CD4-positive, alpha-beta T cell (primary cell): ENCODE measurements at regions not wholly inside any gene's neighbourhood (a gene's known extent, or its start where the extent isn't known, plus 50 kb on each side); places are given as distances from the start of the nearest gene placed in this dataset.

Experiments used
- ATAC-seq: fragments of 200-7000 bp; cut with Tn5 transposase; one replicate; pipeline ENCODE4 v1.10.0; 2022; ENCODE audit warnings: mild to moderate bottlenecking; ENCODE audit not compliant: poor library complexity
- CTCF ChIA-PET: fragments of 350-600 bp; sonication (Branson Sonifier 250); formaldehyde crosslinking; loops from one replicate; lab custom pipeline; 2021; ENCODE audit warnings: antibody characterized with exemption, inconsistent platforms; lab: Charles Lee
- POLR2A ChIA-PET: fragments of 350-600 bp; sonication (Branson Sonifier 250); formaldehyde crosslinking; loops from one replicate; lab custom pipeline; 2021; ENCODE audit warnings: antibody characterized with exemption, inconsistent platforms; lab: Charles Lee
- DNase-seq, 14 experiments: peaks; one replicate each; pipeline ENCODE4 v3.0.0-alpha.2; 2013 to 2020; ENCODE audit warnings: mixed read lengths in 2 of 14
- H3K27ac ChIP-seq, 2 donors: one replicate each; pipeline versions ENCODE4 v1.5.1 to v1.7.0; 2013; ENCODE audit warnings: low read length in 2 of 2, low read depth in 1 of 2, mild to moderate bottlenecking in 1 of 2
- H3K27me3 ChIP-seq, 2 experiments: 1 replicate in 1 of 2; 2 replicates in 1 of 2; pipeline versions ENCODE4 v1.6.1 to v1.7.0; 2013; ENCODE audit warnings: low read length in 2 of 2, control low read depth in 1 of 2, mild to moderate bottlenecking in 1 of 2, moderate library complexity in 1 of 2; ENCODE audit not compliant: insufficient read depth in 2 of 2, control insufficient read depth in 1 of 2
- H3K36me3 ChIP-seq: one replicate; pipeline ENCODE4 v1.6.1; 2013; ENCODE audit warnings: low read length, control low read depth; ENCODE audit not compliant: insufficient read depth
- H3K4me1 ChIP-seq: one replicate; pipeline ENCODE4 v1.6.1; 2013; ENCODE audit warnings: low read length, control low read depth; ENCODE audit not compliant: insufficient read depth
- H3K4me3 ChIP-seq: one replicate; pipeline ENCODE4 v1.5.1; 2013; ENCODE audit warnings: mild to moderate bottlenecking, low read length, moderate library complexity
- H3K9me3 ChIP-seq, 2 experiments: 1 replicate in 1 of 2; 2 replicates in 1 of 2; pipeline versions ENCODE4 v1.6.1 to v1.7.0; 2013; ENCODE audit warnings: low read length in 2 of 2, mild to moderate bottlenecking in 2 of 2, control low read depth in 1 of 2, moderate library complexity in 1 of 2; ENCODE audit not compliant: control insufficient read depth in 1 of 2, insufficient read depth in 1 of 2
- H3K27ac Mint-ChIP-seq: one replicate; pipeline ENCODE4 v1.8.0; 2020; ENCODE audit warnings: mixed read lengths
- H3K27me3 Mint-ChIP-seq: one replicate; pipeline ENCODE4 v1.8.0; 2021; ENCODE audit warnings: mixed read lengths
- H3K36me3 Mint-ChIP-seq: one replicate; pipeline ENCODE4 v1.8.0; 2021; ENCODE audit warnings: low read depth, mixed read lengths
- H3K4me1 Mint-ChIP-seq: one replicate; pipeline ENCODE4 v1.8.0; 2021; ENCODE audit warnings: low read depth, mixed read lengths
- H3K4me3 Mint-ChIP-seq: one replicate; pipeline ENCODE4 v1.8.0; 2020; ENCODE audit warnings: mild to moderate bottlenecking, mixed read lengths
- H3K9me3 Mint-ChIP-seq: one replicate; pipeline ENCODE4 v1.8.0; 2020; ENCODE audit warnings: mixed read lengths
- intact Hi-C, 2 experiments: fragments of 100-400 bp; cut with DNase I in 1 of 2; cut with micrococcal nuclease in 1 of 2; formaldehyde crosslinking; loops; one replicate each; pipeline versions ENCODE4 v1.15.1 to v1.9.0; 2023 to 2025; cut with DNase I, micrococcal nuclease
- TF ChIP-seq, protein P1 (sequence below): fragments of 200-600 bp; IDR thresholded peaks from one replicate; pipeline ENCODE4 v1.8.0; 2022; ENCODE audit warnings: antibody characterized with exemption, mild to moderate bottlenecking

DNA sequence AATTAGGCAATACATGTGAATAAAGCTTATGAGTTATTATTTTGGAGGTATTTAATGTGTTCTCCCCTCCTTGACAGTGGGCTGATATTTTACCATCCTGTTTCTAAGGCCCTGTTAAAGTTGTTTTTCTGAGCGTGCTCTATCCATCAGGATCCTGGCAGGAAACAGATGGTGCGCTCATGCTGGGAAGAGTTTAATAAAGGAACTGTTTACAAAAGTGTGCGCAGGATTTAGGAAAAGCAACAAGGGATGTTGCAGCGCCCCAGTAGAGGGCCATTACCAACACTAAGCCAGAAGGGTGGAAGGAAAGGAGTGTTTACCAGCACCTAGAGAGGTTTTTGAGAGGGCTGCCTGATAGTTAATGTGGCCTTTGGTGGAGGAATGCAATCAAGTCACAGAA, 374.5 kb downstream of the KCNRG start:
- no peak overlapping the region for H3K27ac Mint-ChIP-seq
- no peak overlapping the region for H3K4me3 Mint-ChIP-seq
- no peaks in the 10 kb centered on the region for H3K36me3 Mint-ChIP-seq
- TF ChIP-seq, protein P1, sequence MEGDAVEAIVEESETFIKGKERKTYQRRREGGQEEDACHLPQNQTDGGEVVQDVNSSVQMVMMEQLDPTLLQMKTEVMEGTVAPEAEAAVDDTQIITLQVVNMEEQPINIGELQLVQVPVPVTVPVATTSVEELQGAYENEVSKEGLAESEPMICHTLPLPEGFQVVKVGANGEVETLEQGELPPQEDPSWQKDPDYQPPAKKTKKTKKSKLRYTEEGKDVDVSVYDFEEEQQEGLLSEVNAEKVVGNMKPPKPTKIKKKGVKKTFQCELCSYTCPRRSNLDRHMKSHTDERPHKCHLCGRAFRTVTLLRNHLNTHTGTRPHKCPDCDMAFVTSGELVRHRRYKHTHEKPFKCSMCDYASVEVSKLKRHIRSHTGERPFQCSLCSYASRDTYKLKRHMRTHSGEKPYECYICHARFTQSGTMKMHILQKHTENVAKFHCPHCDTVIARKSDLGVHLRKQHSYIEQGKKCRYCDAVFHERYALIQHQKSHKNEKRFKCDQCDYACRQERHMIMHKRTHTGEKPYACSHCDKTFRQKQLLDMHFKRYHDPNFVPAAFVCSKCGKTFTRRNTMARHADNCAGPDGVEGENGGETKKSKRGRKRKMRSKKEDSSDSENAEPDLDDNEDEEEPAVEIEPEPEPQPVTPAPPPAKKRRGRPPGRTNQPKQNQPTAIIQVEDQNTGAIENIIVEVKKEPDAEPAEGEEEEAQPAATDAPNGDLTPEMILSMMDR, result no peak
- no peaks in the 10 kb centered on the region for H3K9me3 Mint-ChIP-seq
- ATAC-seq, result no peak
- intact Hi-C loops, result loop anchor here in 1 of 2 experiments (10.0 kb wide), 1 partner anchor 415 kb away; no protein-coding TSS in a partner anchor
- ChIA-PET POLR2A (no interaction called here), CTCF (no interaction called here)
- Histone ChIP-seq H3K27me3 (no peaks in the 10 kb centered on the region), H3K36me3 (no peaks in the 10 kb centered on the region), H3K27ac (no peak overlapping the region), H3K4me1 (peaks cover 8% of the 10 kb centered on the region), H3K4me3 (no peak overlapping the region), H3K9me3 (no peaks in the 10 kb centered on the region)
- peaks cover 2% of the 10 kb centered on the region for H3K4me1 Mint-ChIP-seq
- DNase-seq, result no peak
- H3K27me3 Mint-ChIP-seq, result no peaks in the 10 kb centered on the region

DNA sequence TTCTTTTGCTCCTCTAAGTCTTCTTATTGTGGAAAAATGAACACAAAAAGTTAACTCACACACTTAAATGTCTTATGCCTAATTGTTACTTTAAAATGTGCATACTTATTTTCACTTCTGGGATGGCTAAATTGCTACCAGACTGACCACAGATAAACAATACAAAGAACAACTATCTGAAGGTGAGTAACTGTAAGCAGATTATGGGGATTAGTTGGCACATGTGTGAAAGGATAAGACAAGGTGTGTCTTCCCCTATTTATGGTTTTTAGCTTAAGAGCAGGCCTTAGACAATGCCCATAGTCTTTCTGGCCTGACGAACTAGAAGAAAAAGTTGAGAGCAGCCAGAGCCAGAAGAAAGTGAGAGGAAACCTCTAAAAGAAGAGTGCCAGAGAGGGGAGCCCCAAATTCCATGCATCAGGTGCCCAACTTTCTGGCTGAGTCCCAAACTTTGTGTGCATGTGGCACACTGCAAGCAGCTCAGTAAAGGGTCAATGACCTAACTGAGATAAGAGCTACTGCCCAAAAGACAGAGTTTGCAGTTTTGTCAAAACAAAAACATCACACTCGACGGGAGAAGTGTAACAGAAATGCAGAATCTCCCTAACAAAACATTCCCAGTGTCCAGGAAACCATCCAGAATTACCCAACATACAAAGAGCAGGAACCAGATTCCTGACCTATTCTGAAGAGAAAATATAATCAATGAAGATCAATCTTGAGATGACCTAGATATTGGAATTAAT, 375.4 kb downstream of the KCNRG start:
- Mint-ChIP-seq H3K4me3 (no peak overlapping the region), H3K27ac (no peak overlapping the region), H3K36me3 (no peaks in the 10 kb centered on the region), H3K4me1 (no peaks in the 10 kb centered on the region), H3K27me3 (no peaks in the 10 kb centered on the region), H3K9me3 (no peaks in the 10 kb centered on the region)
- H3K4me1 ChIP-seq, result peaks cover 6% of the 10 kb centered on the region
- intact Hi-C loops, result no loop called here
- POLR2A ChIA-PET, result no interaction called here
- ATAC-seq (no peak), DNase-seq (no peak)
- CTCF ChIA-PET, result no interaction called here
- H3K9me3 ChIP-seq, result no peaks in the 10 kb centered on the region
- H3K27ac ChIP-seq, result no peak overlapping the region
- no peaks in the 10 kb centered on the region for H3K36me3 ChIP-seq
- no peak overlapping the region for H3K4me3 ChIP-seq
- TF ChIP-seq, protein P1, result no peak
- no peaks in the 10 kb centered on the region for H3K27me3 ChIP-seq

DNA sequence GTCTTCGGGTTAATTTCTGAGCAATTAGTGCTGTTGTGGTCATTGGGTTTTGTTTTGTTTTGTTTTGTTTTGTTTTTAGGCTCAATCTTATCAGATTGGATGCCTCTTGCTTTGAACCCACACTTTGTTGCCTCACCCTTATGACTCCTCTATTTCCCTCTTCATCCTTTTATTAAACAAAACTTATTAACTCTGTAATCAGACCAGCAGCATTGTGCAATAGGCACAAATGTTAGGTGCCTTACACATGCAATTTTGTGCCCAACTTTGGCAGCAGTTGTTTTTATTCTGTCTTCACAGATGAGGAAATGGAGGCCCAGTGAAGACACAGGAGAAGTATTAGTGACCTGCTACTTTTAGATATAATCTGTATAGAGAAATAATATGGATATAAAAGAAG, 377.7 kb downstream of the KCNRG start:
- no peak for DNase-seq
- Histone ChIP-seq H3K4me1 (no peaks in the 10 kb centered on the region), H3K27ac (no peak overlapping the region), H3K4me3 (no peak overlapping the region), H3K27me3 (no peaks in the 10 kb centered on the region), H3K36me3 (no peaks in the 10 kb centered on the region), H3K9me3 (no peaks in the 10 kb centered on the region)
- intact Hi-C loops, result no loop called here
- POLR2A ChIA-PET, result no interaction called here
- CTCF ChIA-PET, result no interaction called here
- ATAC-seq, result no peak
- TF ChIP-seq, protein P1, result no peak
- no peak overlapping the region for H3K4me3 Mint-ChIP-seq
- no peaks in the 10 kb centered on the region for H3K36me3 Mint-ChIP-seq
- no peaks in the 10 kb centered on the region for H3K9me3 Mint-ChIP-seq
- H3K4me1 Mint-ChIP-seq, result no peaks in the 10 kb centered on the region
- no peaks in the 10 kb centered on the region for H3K27me3 Mint-ChIP-seq
- no peak overlapping the region for H3K27ac Mint-ChIP-seq
